Esophagus muscularis mucosa (tissue), 4 donors: ENCODE measurements at regions not wholly inside any gene's neighbourhood (a gene's known extent, or its start where the extent isn't known, plus 50 kb on each side); places are given as distances from the start of the nearest gene placed in this dataset.

Experiments
- DNase-seq: peaks from one replicate; pipeline ENCODE4 v3.0.0-alpha.2; 2017; ENCODE audit errors: extremely low spot score
- H3K27ac ChIP-seq, 4 donors: fragments of 200-600 bp; sonication (generic); replicated peaks in 1 of 4; 1 replicate in 3 of 4; 2 replicates in 1 of 4; pipeline ENCODE4 v1.5.1; 2016 to 2019; ENCODE audit warnings: mild to moderate bottlenecking in 1 of 4
- H3K27me3 ChIP-seq, 4 donors: fragments of 200-600 bp; sonication (generic); one replicate each; pipeline versions ENCODE4 v1.5.1 to v1.6.0; 2016 to 2019
- H3K36me3 ChIP-seq, 4 donors: fragments of 200-600 bp; sonication (generic); one replicate each; pipeline ENCODE4 v1.5.1; 2016 to 2019
- H3K4me1 ChIP-seq, 4 donors: fragments of 200-600 bp; sonication (generic); one replicate each; pipeline ENCODE4 v1.5.1; 2016 to 2019
- H3K4me3 ChIP-seq, 4 donors: fragments of 200-600 bp; sonication (generic); 1 replicate in 2 of 4; 2 replicates in 2 of 4; pipeline ENCODE4 v1.5.1; 2016 to 2019; ENCODE audit warnings: mild to moderate bottlenecking in 4 of 4, moderate library complexity in 1 of 4
- H3K9me3 ChIP-seq, 4 donors: fragments of 200-600 bp; sonication (generic); 1 replicate in 3 of 4; 2 replicates in 1 of 4; pipeline ENCODE4 v1.5.1; 2016 to 2019
- CTCF ChIP-seq, 3 experiments: fragments of 200-600 bp in 2 of 3; fragments of 450-650 bp in 1 of 3; sonication (generic) in 2 of 3; IDR thresholded peaks; one replicate each; pipeline ENCODE4 v1.5.1; 2017 to 2019; ENCODE audit warnings: antibody characterized with exemption in 3 of 3, mild to moderate bottlenecking in 2 of 3, moderate library complexity in 1 of 3
- EP300 ChIP-seq: sonication (generic); formaldehyde crosslinking; IDR thresholded peaks from one replicate; pipeline ENCODE4 v1.6.1; 2017; ENCODE audit warnings: antibody characterized with exemption
- POLR2A ChIP-seq: fragments of 450-650 bp; IDR thresholded peaks from one replicate; pipeline ENCODE4 v1.6.1; 2017; ENCODE audit warnings: antibody characterized with exemption, moderate library complexity, mild to moderate bottlenecking, low read depth
- POLR2AphosphoS5 ChIP-seq, 2 donors: sonication (generic); formaldehyde crosslinking; IDR thresholded peaks; one replicate each; pipeline ENCODE4 v1.6.1; 2017; ENCODE audit warnings: antibody characterized with exemption in 2 of 2
- WGBS: methylation state at CpG from one replicate; pipeline ENCODE4 v1.1.5; 2018; 5-methylcytosine and 5-hydroxymethylcytosine counted together
- intact Hi-C: fragments of 100-400 bp; cut with DNase I; formaldehyde crosslinking; loops from one replicate; pipeline ENCODE4 v1.15.1; 2023

GRCh38 chr1:100614570-100614969 is 76.6 kb downstream of the GPR88 start:
- intact Hi-C loops = no loop called here
- 94% methylated on average over 6 of the region's 6 CpGs for WGBS
- no peaks in the 10 kb centered on the region for H3K9me3 ChIP-seq
- TF ChIP-seq POLR2A = no peak
- no peak for TF ChIP-seq CTCF (IDR thresholded peaks at IDR 0.05)
- no peak for TF ChIP-seq POLR2AphosphoS5 (IDR thresholded peaks at IDR 0.05)
- TF ChIP-seq EP300 = no peak
- no peak overlapping the region for H3K27ac ChIP-seq
- no peak overlapping the region for H3K4me3 ChIP-seq
- no peaks in the 10 kb centered on the region for H3K36me3 ChIP-seq
- no peaks in the 10 kb centered on the region for H3K27me3 ChIP-seq
- no peaks in the 10 kb centered on the region for H3K4me1 ChIP-seq
- no peak for DNase-seq

GRCh38 chr1:100615686-100616085 is 77.7 kb downstream of the GPR88 start:
- Histone ChIP-seq H3K36me3 (no peaks in the 10 kb centered on the region), H3K4me3 (no peak overlapping the region), H3K4me1 (no peaks in the 10 kb centered on the region), H3K9me3 (no peaks in the 10 kb centered on the region), H3K27me3 (no peaks in the 10 kb centered on the region), H3K27ac (no peak overlapping the region)
- 98% methylated on average over 4 of the region's 4 CpGs for WGBS
- intact Hi-C loops = no loop called here
- no peak for DNase-seq
- TF ChIP-seq POLR2AphosphoS5 (IDR thresholded peaks at IDR 0.05) (no peak), EP300 (no peak), POLR2A (no peak), CTCF (IDR thresholded peaks at IDR 0.05) (no peak)

- WGBS = 80% methylated on average over 4 of the region's 4 CpGs
- Histone ChIP-seq H3K36me3 (no peaks in the 10 kb centered on the region), H3K27ac (no peak overlapping the region), H3K9me3 (no peaks in the 10 kb centered on the region), H3K4me1 (no peaks in the 10 kb centered on the region), H3K27me3 (no peaks in the 10 kb centered on the region), H3K4me3 (no peak overlapping the region)
- no peak for DNase-seq
- no peak for TF ChIP-seq POLR2AphosphoS5 (IDR thresholded peaks at IDR 0.05)
- TF ChIP-seq EP300 = no peak
- TF ChIP-seq POLR2A = no peak
- TF ChIP-seq CTCF (IDR thresholded peaks at IDR 0.05) = no peak
- intact Hi-C loops = no loop called here
These were observed 78.2 kb downstream of the GPR88 start for GRCh38 chr1:100616121-100616621.

- Histone ChIP-seq H3K4me1 (peaks cover 0 to 37% (median 13%) of the 10 kb centered on the region in 4 donors), H3K27ac (no peak overlapping the region)
These were observed 84.1 kb downstream of the GPR88 start for GRCh38 chr1:100622037-100622436.

More at GRCh38 chr1:100622037-100622436, 84.1 kb downstream of the GPR88 start:
- Histone ChIP-seq H3K9me3 (no peaks in the 10 kb centered on the region), H3K4me3 (no peak overlapping the region), H3K27me3 (no peaks in the 10 kb centered on the region), H3K36me3 (no peaks in the 10 kb centered on the region)
- DNase-seq = no peak
- WGBS = 14% methylated on average over 1 of the region's 1 CpG
- intact Hi-C loops = no loop called here
- TF ChIP-seq POLR2A (no peak), EP300 (no peak), POLR2AphosphoS5 (IDR thresholded peaks at IDR 0.05) (no peak), CTCF (IDR thresholded peaks at IDR 0.05) (no peak)
